Peyer's patch (tissue), 4 donors: ENCODE measurements at regions not wholly inside any gene's neighbourhood (a gene's known extent, or its start where the extent isn't known, plus 50 kb on each side); places are given as distances from the start of the nearest gene placed in this dataset.
"Not testable (repeated sequence)": the region's sequence is repeated elsewhere in the genome, so short reads cannot be mapped to it uniquely, and the experiment has no call there.

Experiments
- DNase-seq, 3 donors: peaks; one replicate each; pipeline ENCODE4 v3.0.0-alpha.2; 2017 to 2019
- H3K27ac ChIP-seq, 4 donors: fragments of 200-600 bp; sonication (generic); one replicate each; pipeline ENCODE4 v1.5.1; 2016 to 2019
- H3K27me3 ChIP-seq, 2 donors: fragments of 200-600 bp; sonication (generic); one replicate each; pipeline ENCODE4 v1.5.1; 2019
- H3K36me3 ChIP-seq, 3 donors: fragments of 200-600 bp; sonication (generic); one replicate each; pipeline ENCODE4 v1.5.1; 2016 to 2019
- H3K4me1 ChIP-seq, 4 donors: fragments of 200-600 bp; sonication (generic); one replicate each; pipeline ENCODE4 v1.5.1; 2016 to 2019
- H3K4me3 ChIP-seq, 4 donors: fragments of 200-600 bp; sonication (generic); 1 replicate in 3 of 4; 2 replicates in 1 of 4; pipeline ENCODE4 v1.5.1; 2016 to 2019; ENCODE audit warnings: mild to moderate bottlenecking in 1 of 4
- H3K9me3 ChIP-seq, 4 donors: fragments of 200-600 bp; sonication (generic); one replicate each; pipeline ENCODE4 v1.5.1; 2016 to 2019; ENCODE audit warnings: mild to moderate bottlenecking in 1 of 4
- POLR2A ChIP-seq, 2 donors: fragments of 450-650 bp; IDR thresholded peaks; one replicate each; pipeline ENCODE4 v1.5.1; 2017; ENCODE audit warnings: antibody characterized with exemption in 2 of 2, mild to moderate bottlenecking in 2 of 2, moderate library complexity in 2 of 2
- TF ChIP-seq, protein P1 (sequence below), 6 experiments: fragments of 450-650 bp in 4 of 6; fragments of 200-600 bp in 2 of 6; sonication (generic) in 1 of 6; IDR thresholded peaks; one replicate each; pipeline ENCODE4 v1.5.1; 2017 to 2019; ENCODE audit warnings: antibody characterized with exemption in 6 of 6, mild to moderate bottlenecking in 3 of 6, moderate library complexity in 1 of 6

GRCh38 chr1:72438270-72438669 is 155.9 kb upstream of the NEGR1 start:
- no peak for DNase-seq
- H3K27me3 ChIP-seq, result no peaks in the 10 kb centered on the region
- H3K9me3 ChIP-seq, result no peaks in the 10 kb centered on the region
- H3K4me3 ChIP-seq, result no peak overlapping the region
- H3K4me1 ChIP-seq, result no peaks in the 10 kb centered on the region
- TF ChIP-seq, protein P1, sequence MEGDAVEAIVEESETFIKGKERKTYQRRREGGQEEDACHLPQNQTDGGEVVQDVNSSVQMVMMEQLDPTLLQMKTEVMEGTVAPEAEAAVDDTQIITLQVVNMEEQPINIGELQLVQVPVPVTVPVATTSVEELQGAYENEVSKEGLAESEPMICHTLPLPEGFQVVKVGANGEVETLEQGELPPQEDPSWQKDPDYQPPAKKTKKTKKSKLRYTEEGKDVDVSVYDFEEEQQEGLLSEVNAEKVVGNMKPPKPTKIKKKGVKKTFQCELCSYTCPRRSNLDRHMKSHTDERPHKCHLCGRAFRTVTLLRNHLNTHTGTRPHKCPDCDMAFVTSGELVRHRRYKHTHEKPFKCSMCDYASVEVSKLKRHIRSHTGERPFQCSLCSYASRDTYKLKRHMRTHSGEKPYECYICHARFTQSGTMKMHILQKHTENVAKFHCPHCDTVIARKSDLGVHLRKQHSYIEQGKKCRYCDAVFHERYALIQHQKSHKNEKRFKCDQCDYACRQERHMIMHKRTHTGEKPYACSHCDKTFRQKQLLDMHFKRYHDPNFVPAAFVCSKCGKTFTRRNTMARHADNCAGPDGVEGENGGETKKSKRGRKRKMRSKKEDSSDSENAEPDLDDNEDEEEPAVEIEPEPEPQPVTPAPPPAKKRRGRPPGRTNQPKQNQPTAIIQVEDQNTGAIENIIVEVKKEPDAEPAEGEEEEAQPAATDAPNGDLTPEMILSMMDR (IDR thresholded peaks at IDR 0.05), result no peak
- TF ChIP-seq POLR2A (IDR thresholded peaks at IDR 0.05), result no peak
- H3K36me3 ChIP-seq, result no peaks in the 10 kb centered on the region
- H3K27ac ChIP-seq, result no peak overlapping the region

DNA sequence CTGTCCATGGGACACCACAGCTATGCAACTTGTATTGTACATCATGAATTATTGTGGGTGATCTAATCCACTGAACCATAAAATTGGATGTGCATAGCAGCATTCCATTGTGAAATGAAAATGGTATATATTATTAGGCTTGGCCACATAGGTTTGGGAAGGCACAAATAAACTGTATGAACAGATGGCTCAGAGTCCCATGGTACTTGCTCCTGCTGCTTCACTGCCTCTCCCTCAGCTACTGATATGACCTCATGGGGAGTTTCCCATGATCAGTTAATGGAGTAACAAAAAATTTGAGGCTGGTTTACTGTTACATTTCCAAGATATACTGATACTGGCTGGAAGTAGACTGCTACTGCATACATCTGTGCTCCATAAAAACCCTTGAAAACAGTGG is 152.7 kb upstream of the NEGR1 start:
- Histone ChIP-seq H3K27me3 (no peaks in the 10 kb centered on the region), H3K4me1 (no peaks in the 10 kb centered on the region), H3K27ac (no peak overlapping the region), H3K36me3 (no peaks in the 10 kb centered on the region), H3K4me3 (no peak overlapping the region), H3K9me3 (no peaks in the 10 kb centered on the region)
- TF ChIP-seq, protein P1 (IDR thresholded peaks at IDR 0.05), result no peak
- no peak for TF ChIP-seq POLR2A (IDR thresholded peaks at IDR 0.05)
- no peak for DNase-seq

DNA sequence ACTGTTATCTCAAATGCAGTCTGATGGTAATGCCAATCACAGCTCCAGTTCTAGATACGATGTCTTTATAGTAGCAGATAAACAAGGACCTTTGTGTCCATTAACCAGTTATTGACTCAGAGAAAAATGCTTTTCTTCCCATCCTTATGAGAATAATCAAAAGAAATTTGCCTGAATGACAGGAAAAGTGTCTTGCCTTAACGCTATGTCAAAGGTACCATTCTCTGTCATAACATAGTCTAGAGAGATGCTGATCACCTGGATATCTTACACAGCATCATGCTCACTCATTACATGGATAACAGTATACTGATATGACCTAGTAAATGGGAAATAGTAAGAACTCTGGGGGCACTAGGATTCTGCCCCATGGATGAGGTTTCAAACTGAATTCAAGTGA is 151.7 kb upstream of the NEGR1 start:
- Histone ChIP-seq H3K27ac (no peak overlapping the region), H3K4me1 (no peaks in the 10 kb centered on the region), H3K9me3 (no peaks in the 10 kb centered on the region), H3K27me3 (no peaks in the 10 kb centered on the region), H3K36me3 (no peaks in the 10 kb centered on the region), H3K4me3 (no peak overlapping the region)
- TF ChIP-seq, protein P1 (IDR thresholded peaks at IDR 0.05), result no peak
- TF ChIP-seq POLR2A (IDR thresholded peaks at IDR 0.05), result no peak
- DNase-seq, result no peak

- TF ChIP-seq POLR2A (IDR thresholded peaks at IDR 0.05), result no peak
- TF ChIP-seq, protein P1 (IDR thresholded peaks at IDR 0.05), result no peak
- Histone ChIP-seq H3K4me3 (no peak overlapping the region), H3K27ac (no peak overlapping the region), H3K4me1 (no peaks in the 10 kb centered on the region), H3K36me3 (no peaks in the 10 kb centered on the region), H3K27me3 (no peaks in the 10 kb centered on the region), H3K9me3 (no peaks in the 10 kb centered on the region)
- no peak for DNase-seq
These were observed 151.3 kb upstream of the NEGR1 start for GRCh38 chr1:72433591-72433990.

DNA sequence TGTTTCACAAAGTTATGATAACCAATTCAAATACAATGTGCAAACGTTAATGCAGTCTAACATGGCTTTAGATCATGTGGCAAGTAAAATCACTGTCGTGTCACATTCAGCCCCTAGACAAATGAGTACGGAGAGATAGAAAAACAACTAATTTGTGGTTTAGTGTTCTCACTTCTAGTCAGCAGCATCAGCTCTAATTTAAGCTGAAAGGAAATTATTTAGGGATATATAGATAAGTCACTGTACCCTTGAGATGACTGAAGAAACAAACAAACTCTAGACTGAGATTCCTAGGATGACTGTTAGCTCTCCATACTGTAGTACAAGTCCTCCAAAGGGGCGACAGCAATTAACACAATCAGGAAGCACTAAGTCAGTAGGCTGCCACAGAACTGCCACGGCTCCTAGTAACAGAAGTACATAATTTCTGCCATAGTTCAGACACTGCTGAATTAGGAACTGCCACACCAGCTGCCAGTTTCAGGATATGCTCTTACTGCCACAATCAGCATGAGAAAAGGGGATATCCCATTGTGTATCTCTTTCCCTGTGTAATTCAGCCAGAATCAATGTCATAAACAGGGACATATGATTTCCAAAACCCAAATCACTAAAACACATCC is 150.4 kb upstream of the NEGR1 start:
- Histone ChIP-seq H3K27me3 (no peaks in the 10 kb centered on the region), H3K36me3 (no peaks in the 10 kb centered on the region), H3K4me1 (no peaks in the 10 kb centered on the region), H3K27ac (no peak overlapping the region), H3K9me3 (no peaks in the 10 kb centered on the region), H3K4me3 (no peak overlapping the region)
- TF ChIP-seq POLR2A (IDR thresholded peaks at IDR 0.05), result no peak
- TF ChIP-seq, protein P1 (IDR thresholded peaks at IDR 0.05), result no peak
- no peak for DNase-seq

- no peak overlapping the region for H3K4me3 ChIP-seq
- no peaks in the 10 kb centered on the region for H3K4me1 ChIP-seq
- no peaks in the 10 kb centered on the region for H3K27me3 ChIP-seq
- TF ChIP-seq POLR2A (IDR thresholded peaks at IDR 0.05), result no peak
- TF ChIP-seq, protein P1 (IDR thresholded peaks at IDR 0.05), result no peak
- DNase-seq, result no peak
- no peak overlapping the region for H3K27ac ChIP-seq
- no peaks in the 10 kb centered on the region for H3K9me3 ChIP-seq
- H3K36me3 ChIP-seq, result no peaks in the 10 kb centered on the region
These were observed 149.5 kb upstream of the NEGR1 start for GRCh38 chr1:72431810-72432209.

DNA sequence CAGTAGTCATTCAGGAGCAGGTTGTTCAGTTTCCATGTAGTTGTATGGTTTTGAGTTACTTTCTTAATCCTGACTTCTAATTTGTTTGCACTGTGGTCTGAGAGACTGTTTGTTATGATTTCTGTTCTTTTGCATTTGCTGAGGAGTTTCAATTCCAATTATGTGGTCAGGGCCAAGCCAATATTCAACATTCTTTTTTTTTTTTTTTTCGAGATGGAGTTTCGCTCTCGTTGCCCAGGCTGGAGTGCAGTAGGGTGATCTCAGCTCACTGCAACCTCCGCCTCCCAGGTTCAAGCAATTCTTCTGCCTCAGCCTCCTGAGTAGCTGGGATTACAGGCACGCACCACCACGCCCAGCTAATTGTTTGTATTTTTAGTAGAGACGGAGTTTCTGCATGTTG is 145.9 kb upstream of the NEGR1 start:
- not testable (repeated sequence) for H3K27ac ChIP-seq, H3K4me3 ChIP-seq, H3K4me1 ChIP-seq, H3K36me3 ChIP-seq, H3K9me3 ChIP-seq, H3K27me3 ChIP-seq, DNase-seq
